MM.1S (cell line): ENCODE measurements at regions not wholly inside any gene's neighbourhood (a gene's known extent, or its start where the extent isn't known, plus 50 kb on each side); places are given as distances from the start of the nearest gene placed in this dataset.
"Not testable (repeated sequence)": the region's sequence is repeated elsewhere in the genome, so short reads cannot be mapped to it uniquely, and the experiment has no call there.

Experiments used
- DNase-seq: peaks from one replicate; pipeline ENCODE4 v3.0.0-alpha.2; 2015
- H2AFZ ChIP-seq: fragments of 300-600 bp; sonication (generic); 2 replicates; pipeline ENCODE4 v1.6.0; 2016; ENCODE audit warnings: antibody characterized with exemption, low read length
- H3F3A ChIP-seq: fragments of 300-600 bp; sonication (generic); 2 replicates; pipeline ENCODE4 v1.6.1; 2016; ENCODE audit warnings: mild to moderate bottlenecking, antibody characterized with exemption, low read length, moderate library complexity, mixed read lengths; ENCODE audit not compliant: insufficient read depth
- H3K27ac ChIP-seq: fragments of 300-600 bp; sonication (generic); 2 replicates; pipeline ENCODE4 v1.5.1; 2016; ENCODE audit warnings: mild to moderate bottlenecking, low read length
- H3K27me3 ChIP-seq: fragments of 300-600 bp; sonication (generic); replicated peaks from 2 replicates; pipeline ENCODE4 v1.6.0; 2016; ENCODE audit warnings: low read length; ENCODE audit not compliant: insufficient read depth
- H3K36me3 ChIP-seq: fragments of 300-600 bp; sonication (generic); replicated peaks from 2 replicates; pipeline ENCODE4 v1.6.1; 2016; ENCODE audit warnings: mild to moderate bottlenecking, low read length, mixed read lengths; ENCODE audit not compliant: insufficient read depth
- H3K4me1 ChIP-seq: fragments of 300-600 bp; sonication (generic); 2 replicates; pipeline ENCODE4 v1.6.1; 2016; ENCODE audit warnings: low read length, mixed read lengths
- H3K4me2 ChIP-seq: fragments of 300-600 bp; sonication (generic); 2 replicates; pipeline ENCODE4 v1.6.0; 2016; ENCODE audit warnings: low read depth, low read length
- H3K4me3 ChIP-seq: fragments of 300-600 bp; sonication (generic); 2 replicates; pipeline ENCODE4 v1.5.1; 2016; ENCODE audit warnings: low read length, mixed read lengths
- H3K79me2 ChIP-seq: fragments of 300-600 bp; sonication (generic); 2 replicates; pipeline ENCODE4 v1.6.1; 2016; ENCODE audit warnings: mixed run types, low read length, mixed read lengths
- H3K9ac ChIP-seq: fragments of 300-600 bp; sonication (generic); 2 replicates; pipeline ENCODE4 v1.6.1; 2016; ENCODE audit warnings: low read length, mixed read lengths
- H3K9me2 ChIP-seq: fragments of 300-600 bp; sonication (generic); replicated peaks from 2 replicates; pipeline ENCODE4 v1.6.1; 2016; ENCODE audit warnings: mild to moderate bottlenecking, low read length, mixed read lengths; ENCODE audit not compliant: insufficient read depth
- H3K9me3 ChIP-seq: fragments of 300-600 bp; sonication (generic); replicated peaks from 2 replicates; pipeline ENCODE4 v1.6.1; 2016; ENCODE audit warnings: mild to moderate bottlenecking, low read length, mixed read lengths; ENCODE audit not compliant: insufficient read depth
- H4K20me1 ChIP-seq: fragments of 300-600 bp; sonication (generic); 2 replicates; pipeline ENCODE4 v1.6.1; 2016; ENCODE audit warnings: mild to moderate bottlenecking, low read length, moderate library complexity, mixed read lengths; ENCODE audit not compliant: insufficient read depth
- EZH2 ChIP-seq: fragments of 300-600 bp; sonication (generic); optimal IDR thresholded peaks from 2 replicates; pipeline ENCODE3; 2017; ENCODE audit warnings: low read depth, mild to moderate bottlenecking, antibody characterized with exemption, low read length, mixed read lengths
- EZH2phosphoT487 ChIP-seq: fragments of 300-600 bp; sonication (generic); IDR thresholded peaks from 2 replicates; pipeline ENCODE4 v1.6.1; 2018; ENCODE audit warnings: antibody characterized with exemption, low read length
- TF ChIP-seq, protein P1 (sequence below): fragments of 300-600 bp; sonication (generic); IDR thresholded peaks from 2 replicates; pipeline ENCODE4 v1.5.1; 2016; ENCODE audit warnings: antibody characterized with exemption, low read length, mixed read lengths

DNA sequence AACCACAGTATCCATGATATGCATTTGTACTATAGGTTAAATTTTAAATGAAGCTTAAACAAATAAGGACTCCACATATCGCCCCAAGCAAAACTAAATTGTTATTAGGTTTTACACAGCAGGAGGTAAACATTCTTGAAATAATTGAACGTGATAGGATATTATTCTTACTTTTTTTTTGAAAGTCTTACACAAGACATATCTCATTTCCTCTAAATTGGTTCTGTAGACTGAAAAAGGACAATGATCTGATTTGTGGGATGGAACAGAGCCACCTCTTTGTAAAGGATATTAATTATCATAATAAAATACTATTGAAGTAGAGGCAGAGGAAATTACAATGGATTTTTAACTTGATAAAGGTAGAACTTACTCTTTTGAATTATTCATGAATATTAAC is 155.1 kb upstream of the SEMA3D start:
- no peaks in the 10 kb centered on the region for H3K9me3 ChIP-seq
- no peaks in the 10 kb centered on the region for H4K20me1 ChIP-seq
- no peaks in the 10 kb centered on the region for H3K4me1 ChIP-seq
- no peaks in the 10 kb centered on the region for H3K36me3 ChIP-seq
- H3F3A ChIP-seq: no peaks in the 10 kb centered on the region
- no peak overlapping the region for H2AFZ ChIP-seq
- H3K9me2 ChIP-seq: no peaks in the 10 kb centered on the region
- H3K4me2 ChIP-seq: no peak overlapping the region
- H3K4me3 ChIP-seq: no peak overlapping the region
- H3K27me3 ChIP-seq: no peaks in the 10 kb centered on the region
- TF ChIP-seq, protein P1, sequence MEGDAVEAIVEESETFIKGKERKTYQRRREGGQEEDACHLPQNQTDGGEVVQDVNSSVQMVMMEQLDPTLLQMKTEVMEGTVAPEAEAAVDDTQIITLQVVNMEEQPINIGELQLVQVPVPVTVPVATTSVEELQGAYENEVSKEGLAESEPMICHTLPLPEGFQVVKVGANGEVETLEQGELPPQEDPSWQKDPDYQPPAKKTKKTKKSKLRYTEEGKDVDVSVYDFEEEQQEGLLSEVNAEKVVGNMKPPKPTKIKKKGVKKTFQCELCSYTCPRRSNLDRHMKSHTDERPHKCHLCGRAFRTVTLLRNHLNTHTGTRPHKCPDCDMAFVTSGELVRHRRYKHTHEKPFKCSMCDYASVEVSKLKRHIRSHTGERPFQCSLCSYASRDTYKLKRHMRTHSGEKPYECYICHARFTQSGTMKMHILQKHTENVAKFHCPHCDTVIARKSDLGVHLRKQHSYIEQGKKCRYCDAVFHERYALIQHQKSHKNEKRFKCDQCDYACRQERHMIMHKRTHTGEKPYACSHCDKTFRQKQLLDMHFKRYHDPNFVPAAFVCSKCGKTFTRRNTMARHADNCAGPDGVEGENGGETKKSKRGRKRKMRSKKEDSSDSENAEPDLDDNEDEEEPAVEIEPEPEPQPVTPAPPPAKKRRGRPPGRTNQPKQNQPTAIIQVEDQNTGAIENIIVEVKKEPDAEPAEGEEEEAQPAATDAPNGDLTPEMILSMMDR: no peak
- TF ChIP-seq EZH2phosphoT487: no peak
- no peak for TF ChIP-seq EZH2
- DNase-seq: no peak
- H3K9ac ChIP-seq: no peak overlapping the region
- no peaks in the 10 kb centered on the region for H3K79me2 ChIP-seq
- no peak overlapping the region for H3K27ac ChIP-seq

DNA sequence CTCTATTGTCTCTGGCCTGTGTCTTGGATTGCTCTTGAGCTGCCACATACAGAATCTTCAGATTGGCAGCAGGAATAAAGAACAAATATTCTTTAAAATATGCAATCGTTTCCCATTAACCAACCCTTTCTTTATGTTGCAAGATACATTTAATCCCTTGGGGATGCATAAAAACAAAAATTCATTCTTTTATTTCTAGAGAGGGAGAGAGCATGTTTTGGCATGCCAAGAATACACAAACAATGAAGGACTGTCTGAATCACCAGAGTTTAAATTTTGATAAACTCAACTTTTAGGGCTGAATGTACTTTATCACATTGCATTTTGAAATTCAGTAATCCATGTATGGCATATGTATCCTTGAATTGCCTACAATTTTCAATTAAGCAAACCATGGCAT is 154.3 kb upstream of the SEMA3D start:
- Histone ChIP-seq H3K36me3 (no peaks in the 10 kb centered on the region), H3K79me2 (no peaks in the 10 kb centered on the region), H3K9me3 (no peaks in the 10 kb centered on the region), H2AFZ (no peak overlapping the region), H3K27ac (no peak overlapping the region), H3K9me2 (no peaks in the 10 kb centered on the region), H3K4me3 (no peak overlapping the region), H3K9ac (no peak overlapping the region), H4K20me1 (no peaks in the 10 kb centered on the region), H3F3A (no peaks in the 10 kb centered on the region), H3K4me2 (no peak overlapping the region), H3K27me3 (no peaks in the 10 kb centered on the region), H3K4me1 (no peaks in the 10 kb centered on the region)
- TF ChIP-seq EZH2phosphoT487: no peak
- no peak for TF ChIP-seq EZH2
- TF ChIP-seq, protein P1: no peak
- no peak for DNase-seq

DNA sequence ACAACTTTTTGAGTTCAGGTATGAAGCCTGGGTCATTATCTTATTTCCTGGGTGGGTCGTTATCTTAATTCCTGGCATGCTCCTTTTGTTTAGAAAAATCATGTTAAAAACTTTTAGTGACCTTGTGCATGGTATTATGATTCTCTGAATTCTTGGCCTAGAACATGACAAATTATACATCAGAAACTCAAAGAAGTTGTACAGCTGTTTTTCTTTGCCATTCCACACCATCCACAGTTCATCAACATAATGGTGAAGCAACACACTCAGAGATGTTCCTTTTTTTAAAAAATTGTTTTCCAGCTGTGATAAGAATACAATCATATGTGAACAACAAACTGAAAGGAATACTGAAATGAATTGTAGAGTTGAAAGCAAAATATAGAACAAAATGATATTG is 149.2 kb upstream of the SEMA3D start:
- Histone ChIP-seq H3K4me3 (no peak overlapping the region), H3K9me3 (no peaks in the 10 kb centered on the region), H3K27ac (no peak overlapping the region), H3K4me2 (no peak overlapping the region), H3F3A (no peaks in the 10 kb centered on the region), H3K9ac (no peak overlapping the region), H3K4me1 (no peaks in the 10 kb centered on the region), H3K79me2 (no peaks in the 10 kb centered on the region), H3K9me2 (no peaks in the 10 kb centered on the region), H3K36me3 (no peaks in the 10 kb centered on the region), H2AFZ (no peak overlapping the region), H3K27me3 (no peaks in the 10 kb centered on the region), H4K20me1 (no peaks in the 10 kb centered on the region)
- no peak for DNase-seq
- TF ChIP-seq, protein P1: no peak

DNA sequence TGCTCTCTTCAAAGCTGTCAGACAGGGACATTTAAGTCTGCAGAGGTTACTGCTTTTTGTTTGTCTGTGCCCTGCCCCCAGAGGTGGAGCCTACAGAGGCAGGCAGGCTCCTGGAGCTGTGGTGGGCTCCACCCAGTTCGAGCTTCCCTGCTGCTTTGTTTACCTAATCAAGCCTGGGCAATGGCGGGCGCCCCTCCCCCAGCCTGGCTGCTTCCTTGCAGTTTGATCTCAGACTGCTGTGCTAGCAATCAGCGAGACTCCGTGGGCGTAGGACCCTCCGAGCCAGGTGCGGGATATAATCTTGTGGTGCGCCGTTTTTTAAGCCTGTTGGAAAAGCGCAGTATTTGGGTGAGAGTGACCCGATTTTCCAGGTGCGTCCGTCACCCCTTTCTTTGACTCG is 148.3 kb upstream of the SEMA3D start:
- not testable (repeated sequence) for H3K27me3 ChIP-seq, H3K79me2 ChIP-seq, H3K4me2 ChIP-seq, H3F3A ChIP-seq, H2AFZ ChIP-seq, H4K20me1 ChIP-seq, H3K9me3 ChIP-seq, H3K4me3 ChIP-seq, DNase-seq, H3K27ac ChIP-seq, H3K9me2 ChIP-seq, H3K9ac ChIP-seq, H3K36me3 ChIP-seq, H3K4me1 ChIP-seq
